ENCODE measurements at regions not wholly inside any gene's neighbourhood (a gene's known extent, or its start where the extent isn't known, plus 50 kb on each side); places are given as distances from the start of the nearest gene placed in this dataset.
A peak's percentile ranks its signal among the peaks of the same experiment; 100 is the strongest.

- no peak for DNase-seq
Measured at GRCh38 chr9:90014421-90014820, 409.6 kb downstream of the GADD45G start.

GRCh38 chr9:90016272-90016671, 411.5 kb downstream of the GADD45G start:
- DNase-seq = no peak

- DNase-seq = no peak
Measured at GRCh38 chr9:90017679-90018078, 412.9 kb downstream of the GADD45G start.

GRCh38 chr9:90018688-90019087, 413.9 kb downstream of the GADD45G start:
- DNase-seq = no peak

GRCh38 chr9:90019626-90020025, 414.8 kb downstream of the GADD45G start:
- no peak for DNase-seq

- DNase-seq = no peak
Measured at GRCh38 chr9:90020276-90020871, 415.6 kb downstream of the GADD45G start.

- DNase-seq = no peak
Measured at GRCh38 chr9:90021216-90021906, 416.5 kb downstream of the GADD45G start.

- no peak for DNase-seq
Measured at GRCh38 chr9:90022474-90022873, 417.7 kb downstream of the GADD45G start.

GRCh38 chr9:90023861-90024260, 419.0 kb downstream of the GADD45G start:
- DNase-seq = no peak

- no peak for DNase-seq
Measured at GRCh38 chr9:90024409-90024808, 419.6 kb downstream of the GADD45G start.

- DNase-seq = no peak
Measured at GRCh38 chr9:90024823-90025222, 420.0 kb downstream of the GADD45G start.

- no peak for DNase-seq
Measured at GRCh38 chr9:90025816-90026215, 421.0 kb downstream of the GADD45G start.

- DNase-seq = no peak
Measured at GRCh38 chr9:90027296-90027790, 422.5 kb downstream of the GADD45G start.

- no peak for DNase-seq
Measured at GRCh38 chr9:90029386-90029785, 424.6 kb downstream of the GADD45G start.

- no peak for DNase-seq
Measured at GRCh38 chr9:90029996-90030395, 425.2 kb downstream of the GADD45G start.

- no peak for DNase-seq
Measured at GRCh38 chr9:90032296-90033027, 427.6 kb downstream of the GADD45G start.

- no peak for DNase-seq
Measured at GRCh38 chr9:90033028-90033650, 428.3 kb downstream of the GADD45G start.

- no peak for DNase-seq
Measured at GRCh38 chr9:90034071-90034470, 429.3 kb downstream of the GADD45G start.

GRCh38 chr9:90035471-90035870, 430.7 kb downstream of the GADD45G start:
- no peak for DNase-seq

GRCh38 chr9:90037146-90037797, 432.5 kb downstream of the GADD45G start:
- DNase-seq = no peak

- peak; percentile 94 for DNase-seq
Measured at GRCh38 chr9:90038763-90039162, 434.0 kb downstream of the GADD45G start.

- DNase-seq = no peak
Measured at GRCh38 chr9:90044263-90044662, 439.5 kb downstream of the GADD45G start.

GRCh38 chr9:90044710-90045151, 439.9 kb downstream of the GADD45G start:
- peak; percentile 80 for DNase-seq
